ENCODE measurements at regions not wholly inside any gene's neighbourhood (a gene's known extent, or its start where the extent isn't known, plus 50 kb on each side); places are given as distances from the start of the nearest gene placed in this dataset.

DNA sequence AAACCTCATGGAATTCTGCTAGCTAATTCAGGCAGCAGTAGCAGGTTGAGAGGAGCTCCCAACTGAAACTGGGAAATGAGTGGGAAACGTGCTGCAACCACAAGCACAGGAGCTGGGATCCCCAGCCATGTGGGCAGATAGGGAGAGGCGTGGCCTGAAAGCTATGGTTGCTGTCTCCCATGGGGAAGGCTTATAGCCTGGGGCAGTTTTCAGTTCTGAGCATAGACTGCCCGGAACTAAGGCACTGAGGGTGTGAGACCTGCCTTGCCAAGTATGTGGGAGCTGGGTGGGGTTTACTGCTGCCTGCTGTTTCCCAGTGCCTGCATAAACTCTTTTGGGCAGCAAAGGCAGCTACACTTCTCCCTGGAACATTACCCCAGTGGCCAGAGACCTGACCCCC is 229.5 kb downstream of the TUSC7 start:
- DNase-seq: peak; percentile 52

DNA sequence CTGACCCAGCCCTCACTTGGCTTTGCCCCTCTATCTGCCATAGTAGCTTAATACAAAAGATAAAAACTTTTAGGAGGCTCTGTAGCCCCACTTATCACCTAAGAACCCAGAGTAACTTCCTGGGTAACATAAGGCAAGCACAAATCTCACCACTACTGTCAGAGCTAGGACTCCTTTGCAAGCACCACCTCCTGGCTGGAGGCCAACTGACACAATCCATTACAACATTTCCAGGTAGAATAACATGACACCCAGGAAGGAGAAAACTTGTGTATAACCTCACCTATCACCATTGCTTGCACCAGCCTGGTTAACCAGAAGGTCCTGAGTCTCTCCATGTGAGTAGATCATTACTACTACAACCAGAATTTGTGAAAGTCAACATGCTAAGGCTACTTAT is 230.0 kb downstream of the TUSC7 start:
- DNase-seq: no peak

GRCh38 chr3:116940719-116941118 is 231.1 kb downstream of the TUSC7 start:
- no peak for DNase-seq

DNA sequence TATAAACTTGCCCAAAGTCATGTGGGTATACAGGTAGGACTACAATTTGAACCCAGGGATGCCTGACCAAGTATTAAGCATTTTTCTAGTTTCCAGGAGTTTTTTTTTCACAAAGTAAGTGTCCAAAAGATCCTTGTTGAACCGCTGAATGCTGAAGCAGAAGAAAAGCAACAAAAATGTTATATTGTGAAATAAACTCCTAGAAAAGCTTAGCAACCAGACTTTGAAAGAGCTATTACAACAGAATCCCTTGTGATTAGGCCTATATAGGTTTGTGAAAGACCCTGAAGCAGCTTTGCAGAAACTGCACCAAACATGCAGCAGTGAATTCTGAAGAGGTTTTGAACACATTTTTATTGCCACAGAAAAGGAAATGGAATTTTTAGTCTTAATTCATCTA is 236.8 kb downstream of the TUSC7 start:
- no peak for DNase-seq

GRCh38 chr3:116947148-116947547 is 237.6 kb downstream of the TUSC7 start:
- DNase-seq: no peak

DNA sequence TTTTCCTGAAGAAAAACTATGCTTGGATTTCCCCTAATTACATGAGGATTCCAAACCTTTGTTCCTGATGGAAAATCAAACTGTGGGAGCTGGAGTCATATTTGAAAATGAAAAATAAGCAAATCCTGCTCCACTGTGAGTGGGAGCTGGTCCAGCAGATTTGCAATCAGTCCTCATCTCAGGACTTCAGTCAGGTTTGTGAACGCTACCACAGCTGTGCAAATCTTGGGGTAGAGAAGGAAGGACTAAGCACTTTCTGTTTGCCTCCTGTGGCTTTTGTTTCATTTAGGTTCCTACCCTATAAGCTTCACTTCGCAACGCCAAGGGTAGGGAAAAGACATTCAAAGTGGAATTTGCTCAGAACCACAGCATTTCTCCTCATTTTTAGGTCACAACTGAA is 238.2 kb downstream of the TUSC7 start:
- DNase-seq: no peak

DNA sequence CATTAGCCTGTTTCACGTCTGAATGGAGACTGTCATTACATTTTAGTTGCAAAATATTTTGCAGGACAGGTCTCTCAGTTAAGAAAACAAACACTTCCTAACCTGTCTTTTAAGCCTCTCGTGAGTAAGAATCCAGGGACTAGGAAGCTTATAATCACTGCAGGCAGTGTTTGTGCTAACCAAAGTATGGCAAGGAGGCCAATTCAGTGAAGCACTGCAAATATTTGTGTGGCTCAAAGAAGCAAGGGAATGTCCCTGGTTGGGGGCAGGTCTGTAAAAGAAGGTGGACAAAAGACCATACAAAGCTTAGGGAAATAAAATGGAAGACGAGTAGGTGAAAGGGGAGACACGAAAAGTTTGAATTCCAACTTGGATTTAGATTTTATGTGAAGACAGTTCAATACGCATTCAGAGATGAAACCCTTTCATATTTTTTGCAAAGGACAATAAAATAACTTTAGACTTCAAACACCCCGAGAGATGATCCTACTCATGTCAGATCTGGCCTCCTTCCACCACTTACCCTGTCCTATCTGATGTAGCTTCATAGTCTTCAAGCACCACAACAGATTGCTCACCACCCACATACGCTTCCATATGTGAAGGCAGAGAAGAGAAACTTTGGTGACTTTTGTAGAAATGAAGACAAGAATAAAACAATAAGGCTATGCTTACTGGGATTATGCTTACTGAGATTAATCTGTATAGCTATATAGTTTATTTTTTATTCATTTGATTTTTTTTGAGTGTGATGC is 240.9 kb downstream of the TUSC7 start:
- no peak for DNase-seq

GRCh38 chr3:116951610-116952009 is 242.0 kb downstream of the TUSC7 start:
- no peak for DNase-seq

GRCh38 chr3:116958291-116958690 is 248.7 kb downstream of the TUSC7 start:
- no peak for DNase-seq

DNA sequence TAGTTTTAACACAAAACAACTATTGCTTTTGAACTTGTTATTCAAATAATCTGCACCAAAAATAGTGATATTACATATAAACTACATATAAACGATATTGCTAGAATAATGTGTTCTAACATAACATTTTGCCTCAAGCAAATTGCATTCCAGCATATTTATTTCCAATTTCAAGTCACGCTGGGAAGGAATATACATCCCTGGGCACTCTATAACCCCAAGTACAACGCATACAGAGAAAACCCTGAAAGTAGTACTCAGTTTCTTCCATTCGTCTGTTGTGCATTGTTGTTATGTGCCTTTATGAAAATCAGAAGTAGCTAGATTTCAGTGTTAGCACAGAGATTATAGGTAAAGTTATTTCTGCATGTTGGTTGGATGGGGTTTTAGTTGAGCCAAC is 251.5 kb downstream of the TUSC7 start:
- DNase-seq: no peak

- no peak for DNase-seq
These were observed 254.2 kb downstream of the TUSC7 start for GRCh38 chr3:116963802-116964201.

DNA sequence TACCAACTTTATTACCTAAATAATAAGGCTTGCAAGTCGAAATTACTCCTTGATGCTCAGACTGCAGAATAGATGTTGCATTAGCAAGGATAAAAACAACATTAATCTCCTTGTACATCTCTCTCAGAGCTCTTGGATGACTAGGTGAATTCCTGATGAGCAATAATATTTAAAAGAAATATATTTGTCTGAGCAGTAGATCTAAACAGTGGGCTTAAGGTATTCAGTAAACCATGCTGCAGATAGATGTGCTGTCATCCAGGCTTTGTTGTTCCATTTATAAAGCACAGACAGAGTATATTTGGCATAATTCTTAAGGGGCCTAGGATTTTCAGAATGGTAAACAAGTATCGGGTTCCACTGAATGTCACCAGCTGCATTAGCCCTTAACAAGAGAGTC is 257.1 kb downstream of the TUSC7 start:
- DNase-seq: no peak

DNA sequence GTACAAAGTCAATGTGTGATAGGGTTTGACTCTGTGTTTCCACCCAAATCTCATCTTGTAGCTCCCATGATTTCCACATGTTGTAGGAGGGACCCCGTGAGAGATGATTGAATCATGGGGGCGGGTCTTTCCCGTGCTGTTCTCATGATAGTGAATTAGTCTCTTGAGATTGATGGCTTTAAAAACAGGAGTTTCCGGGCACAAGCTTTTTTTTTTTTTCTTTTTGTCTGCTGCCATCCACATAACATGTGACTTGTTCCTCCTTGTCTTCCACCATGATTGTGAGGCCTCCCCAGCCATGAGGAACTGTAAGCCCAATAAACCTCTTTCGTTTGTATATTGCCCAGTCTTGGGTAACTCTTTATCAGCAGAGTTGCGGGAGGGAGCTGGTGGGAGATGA is 259.6 kb downstream of the TUSC7 start:
- no peak for DNase-seq

- no peak for DNase-seq
These were observed 260.1 kb downstream of the TUSC7 start for GRCh38 chr3:116969646-116970045.

DNA sequence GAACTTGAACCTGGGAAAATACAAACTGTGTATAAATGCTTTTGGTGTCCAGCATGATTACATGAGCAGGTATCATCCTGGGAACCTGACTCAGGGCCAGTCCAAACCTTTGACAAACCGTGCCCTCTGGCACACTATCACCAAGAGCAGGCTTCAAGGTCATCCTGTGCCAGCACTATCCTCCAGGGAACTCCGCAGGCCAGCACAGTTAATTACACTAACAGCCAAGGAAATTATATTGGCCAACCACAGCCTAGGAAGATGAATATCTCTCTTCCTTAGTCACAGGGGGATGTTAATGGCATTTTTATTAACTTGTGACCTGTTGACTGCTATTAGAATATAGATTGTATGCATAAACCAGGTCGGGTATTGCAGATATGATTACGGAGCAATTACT is 262.0 kb downstream of the TUSC7 start:
- DNase-seq: no peak

GRCh38 chr3:116974702-116975101 is 265.1 kb downstream of the TUSC7 start:
- no peak for DNase-seq

- no peak for DNase-seq
These were observed 267.9 kb downstream of the TUSC7 start for GRCh38 chr3:116977441-116977840.

- DNase-seq: no peak
These were observed 270.5 kb downstream of the TUSC7 start for GRCh38 chr3:116980099-116980498.

- no peak for DNase-seq
These were observed 271.5 kb downstream of the TUSC7 start for GRCh38 chr3:116981089-116981488.

- no peak for DNase-seq
These were observed 274.7 kb downstream of the TUSC7 start for GRCh38 chr3:116984301-116984700.

DNA sequence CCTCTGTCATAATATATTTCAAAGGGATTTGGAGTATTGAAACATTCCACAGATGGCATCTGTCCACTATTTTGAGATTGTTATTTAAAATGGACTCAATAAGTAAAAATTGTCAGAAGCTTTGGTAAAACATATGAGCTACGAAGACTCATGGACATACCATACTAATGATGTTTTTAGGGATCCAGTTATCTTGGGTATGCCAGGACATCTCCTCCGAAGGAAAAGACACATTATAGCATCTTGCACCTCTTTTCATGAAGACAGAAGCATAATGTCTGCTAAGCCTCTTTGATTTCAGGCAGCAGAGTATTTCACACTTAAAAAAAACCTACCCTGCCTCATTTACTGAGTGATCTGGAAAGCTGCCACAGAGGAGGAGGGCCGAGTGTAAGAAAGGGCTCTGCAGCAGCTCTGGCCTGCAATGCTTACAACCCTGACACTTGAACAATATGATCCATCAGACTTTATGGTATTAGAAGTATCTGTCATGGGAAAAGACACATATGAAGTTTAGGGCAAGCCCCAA is 284.8 kb downstream of the TUSC7 start:
- DNase-seq: no peak

DNA sequence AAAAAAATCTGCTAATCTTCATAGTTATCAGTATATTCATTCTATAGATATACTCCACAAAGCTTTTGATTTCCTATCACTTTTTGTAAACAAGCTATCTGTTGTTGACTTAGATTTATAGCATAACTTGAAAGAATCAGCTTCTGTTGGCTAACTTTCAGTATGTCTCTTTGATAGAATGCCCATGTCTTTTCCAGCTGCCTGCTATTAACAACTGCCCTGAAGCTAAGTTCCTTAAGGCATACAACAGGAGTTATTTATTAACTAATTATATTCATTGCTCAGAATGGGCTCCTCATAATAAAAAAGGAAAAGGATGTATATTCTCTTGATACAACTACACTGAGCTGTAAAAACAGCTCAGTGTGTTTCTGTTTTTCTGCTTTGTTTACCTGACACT is 293.9 kb downstream of the TUSC7 start:
- no peak for DNase-seq

GRCh38 chr3:117005274-117005673 is 295.7 kb downstream of the TUSC7 start:
- DNase-seq: no peak

DNA sequence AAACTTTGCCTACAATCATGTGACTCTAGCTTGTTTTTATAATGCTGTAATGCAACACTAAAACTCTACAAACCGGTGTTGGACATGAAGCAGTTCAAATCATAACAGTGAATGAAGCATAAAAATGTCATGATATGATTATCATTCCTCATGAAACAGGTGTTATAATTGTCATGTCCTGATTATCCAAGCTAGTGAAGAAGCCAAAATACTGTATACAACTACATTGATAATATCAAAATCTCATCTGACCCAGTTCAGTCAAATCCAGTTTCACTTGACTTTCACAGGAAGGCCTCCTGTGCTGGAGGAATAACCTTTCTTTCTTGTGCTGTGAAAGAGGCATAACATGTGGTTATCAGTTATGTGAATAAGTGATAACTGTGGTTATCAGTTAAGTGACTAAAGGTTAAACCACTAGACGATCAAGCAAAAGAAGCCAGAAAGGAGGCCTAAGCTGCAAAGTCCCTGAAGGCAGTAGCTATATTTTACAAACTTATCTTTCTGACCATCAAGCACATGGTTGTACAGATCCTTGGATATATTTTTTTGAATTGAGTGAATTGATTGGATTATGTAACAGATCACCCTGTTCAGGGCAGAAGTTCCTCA is 296.4 kb downstream of the TUSC7 start:
- DNase-seq: no peak

- no peak for DNase-seq
These were observed 300.7 kb downstream of the TUSC7 start for GRCh38 chr3:117010318-117010717.
